CD4-positive, alpha-beta T cell (primary cell): ENCODE measurements at regions not wholly inside any gene's neighbourhood (a gene's known extent, or its start where the extent isn't known, plus 50 kb on each side); places are given as distances from the start of the nearest gene placed in this dataset.
"Not testable (repeated sequence)": the region's sequence is repeated elsewhere in the genome, so short reads cannot be mapped to it uniquely, and the experiment has no call there.

Experiments
- ATAC-seq: fragments of 200-7000 bp; cut with Tn5 transposase; one replicate; pipeline ENCODE4 v1.10.0; 2022; ENCODE audit warnings: mild to moderate bottlenecking; ENCODE audit not compliant: poor library complexity
- CTCF ChIA-PET: fragments of 350-600 bp; sonication (Branson Sonifier 250); formaldehyde crosslinking; loops from one replicate; lab custom pipeline; 2021; ENCODE audit warnings: antibody characterized with exemption, inconsistent platforms; lab: Charles Lee
- POLR2A ChIA-PET: fragments of 350-600 bp; sonication (Branson Sonifier 250); formaldehyde crosslinking; loops from one replicate; lab custom pipeline; 2021; ENCODE audit warnings: antibody characterized with exemption, inconsistent platforms; lab: Charles Lee
- DNase-seq, 14 experiments: peaks; one replicate each; pipeline ENCODE4 v3.0.0-alpha.2; 2013 to 2020; ENCODE audit warnings: mixed read lengths in 2 of 14
- H3K27ac ChIP-seq, 2 donors: one replicate each; pipeline versions ENCODE4 v1.5.1 to v1.7.0; 2013; ENCODE audit warnings: low read length in 2 of 2, low read depth in 1 of 2, mild to moderate bottlenecking in 1 of 2
- H3K27me3 ChIP-seq, 2 experiments: 1 replicate in 1 of 2; 2 replicates in 1 of 2; pipeline versions ENCODE4 v1.6.1 to v1.7.0; 2013; ENCODE audit warnings: low read length in 2 of 2, control low read depth in 1 of 2, mild to moderate bottlenecking in 1 of 2, moderate library complexity in 1 of 2; ENCODE audit not compliant: insufficient read depth in 2 of 2, control insufficient read depth in 1 of 2
- H3K36me3 ChIP-seq: one replicate; pipeline ENCODE4 v1.6.1; 2013; ENCODE audit warnings: low read length, control low read depth; ENCODE audit not compliant: insufficient read depth
- H3K4me1 ChIP-seq: one replicate; pipeline ENCODE4 v1.6.1; 2013; ENCODE audit warnings: low read length, control low read depth; ENCODE audit not compliant: insufficient read depth
- H3K4me3 ChIP-seq: one replicate; pipeline ENCODE4 v1.5.1; 2013; ENCODE audit warnings: mild to moderate bottlenecking, low read length, moderate library complexity
- H3K9me3 ChIP-seq, 2 experiments: 1 replicate in 1 of 2; 2 replicates in 1 of 2; pipeline versions ENCODE4 v1.6.1 to v1.7.0; 2013; ENCODE audit warnings: low read length in 2 of 2, mild to moderate bottlenecking in 2 of 2, control low read depth in 1 of 2, moderate library complexity in 1 of 2; ENCODE audit not compliant: control insufficient read depth in 1 of 2, insufficient read depth in 1 of 2
- H3K27ac Mint-ChIP-seq: one replicate; pipeline ENCODE4 v1.8.0; 2020; ENCODE audit warnings: mixed read lengths
- H3K27me3 Mint-ChIP-seq: one replicate; pipeline ENCODE4 v1.8.0; 2021; ENCODE audit warnings: mixed read lengths
- H3K36me3 Mint-ChIP-seq: one replicate; pipeline ENCODE4 v1.8.0; 2021; ENCODE audit warnings: low read depth, mixed read lengths
- H3K4me1 Mint-ChIP-seq: one replicate; pipeline ENCODE4 v1.8.0; 2021; ENCODE audit warnings: low read depth, mixed read lengths
- H3K4me3 Mint-ChIP-seq: one replicate; pipeline ENCODE4 v1.8.0; 2020; ENCODE audit warnings: mild to moderate bottlenecking, mixed read lengths
- H3K9me3 Mint-ChIP-seq: one replicate; pipeline ENCODE4 v1.8.0; 2020; ENCODE audit warnings: mixed read lengths
- CTCF ChIP-seq: fragments of 200-600 bp; IDR thresholded peaks from one replicate; pipeline ENCODE4 v1.8.0; 2022; ENCODE audit warnings: antibody characterized with exemption, mild to moderate bottlenecking
- intact Hi-C, 2 experiments: fragments of 100-400 bp; cut with DNase I in 1 of 2; cut with micrococcal nuclease in 1 of 2; formaldehyde crosslinking; loops; one replicate each; pipeline versions ENCODE4 v1.15.1 to v1.9.0; 2023 to 2025; cut with DNase I, micrococcal nuclease

- no peak for TF ChIP-seq CTCF
- Mint-ChIP-seq H3K36me3 (no peaks in the 10 kb centered on the region), H3K4me3 (no peak overlapping the region), H3K9me3 (no peaks in the 10 kb centered on the region), H3K27ac (no peak overlapping the region), H3K27me3 (peaks cover 7% of the 10 kb centered on the region), H3K4me1 (no peaks in the 10 kb centered on the region)
- Histone ChIP-seq H3K27me3 (no peaks in the 10 kb centered on the region), H3K4me1 (no peaks in the 10 kb centered on the region), H3K9me3 (no peaks in the 10 kb centered on the region), H3K36me3 (no peaks in the 10 kb centered on the region), H3K27ac (no peak overlapping the region), H3K4me3 (no peak overlapping the region)
- ATAC-seq: no peak
- CTCF ChIA-PET: no interaction called here
- intact Hi-C loops: no loop called here
- POLR2A ChIA-PET: no interaction called here
- DNase-seq: no peak
Measured at GRCh38 chr19:30841934-30842333, 469.8 kb downstream of the ZNF536 start.

DNA sequence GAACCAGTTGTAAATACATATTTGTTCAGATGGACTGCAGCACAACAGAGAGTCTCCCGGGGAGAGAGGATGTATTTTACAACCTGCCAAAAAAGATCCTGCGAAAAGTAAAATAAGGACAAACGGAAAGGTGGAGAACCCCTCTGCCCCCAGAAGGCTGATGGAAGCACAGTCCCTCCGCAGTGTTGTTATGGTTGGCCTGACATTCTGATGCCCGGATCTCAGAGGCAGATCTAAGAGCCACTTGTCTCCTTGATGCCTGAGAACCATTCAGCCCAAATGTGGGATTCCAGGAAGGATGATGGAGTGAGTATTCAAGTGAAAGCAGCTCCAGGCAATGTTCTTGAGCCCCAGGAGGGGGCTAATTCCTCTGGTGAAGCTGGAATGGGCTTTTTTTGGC lies 458.7 kb downstream of the ZNF536 start:
- intact Hi-C loops: no loop called here
- no peak overlapping the region for H3K27ac Mint-ChIP-seq

DNA sequence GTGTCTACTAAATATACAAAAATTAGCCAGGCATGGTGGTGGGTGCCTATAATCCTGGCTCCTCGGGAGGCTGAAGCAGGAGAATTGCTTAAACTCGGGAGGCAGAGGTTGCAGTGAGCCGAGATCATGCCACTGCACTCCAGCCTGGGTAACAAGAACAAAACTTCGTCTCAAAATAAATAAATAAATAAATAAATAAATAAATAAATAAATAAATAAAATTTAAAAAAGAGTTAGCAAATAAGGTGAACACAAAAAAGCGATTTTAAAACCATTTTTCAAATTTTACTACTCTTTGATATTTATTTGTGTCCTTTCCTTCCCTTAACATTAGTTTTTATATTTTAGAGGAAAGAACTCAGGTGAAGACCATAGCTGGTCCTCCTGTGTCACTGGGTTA lies 453.3 kb downstream of the ZNF536 start:
- H3K4me3 Mint-ChIP-seq, H3K27me3 Mint-ChIP-seq, H3K9me3 ChIP-seq, H3K27me3 ChIP-seq, H3K36me3 Mint-ChIP-seq, intact Hi-C loops, POLR2A ChIA-PET, CTCF ChIA-PET, H3K4me1 Mint-ChIP-seq, H3K9me3 Mint-ChIP-seq, DNase-seq, ATAC-seq, H3K27ac Mint-ChIP-seq, H3K36me3 ChIP-seq, H3K4me1 ChIP-seq, H3K27ac ChIP-seq, H3K4me3 ChIP-seq: not testable (repeated sequence)

More for the DNA sequence above, 458.7 kb downstream of the ZNF536 start:
- H3K4me1 ChIP-seq: no peaks in the 10 kb centered on the region
- no peaks in the 10 kb centered on the region for H3K27me3 Mint-ChIP-seq
- no peak overlapping the region for H3K27ac ChIP-seq
- no peaks in the 10 kb centered on the region for H3K36me3 ChIP-seq
- peaks cover 6% of the 10 kb centered on the region for H3K9me3 Mint-ChIP-seq
- CTCF ChIA-PET: no interaction called here
- TF ChIP-seq CTCF: no peak
- DNase-seq (no peak), ATAC-seq (no peak)
- H3K27me3 ChIP-seq: no peaks in the 10 kb centered on the region
- H3K36me3 Mint-ChIP-seq: no peaks in the 10 kb centered on the region
- POLR2A ChIA-PET: no interaction called here
- no peaks in the 10 kb centered on the region for H3K4me1 Mint-ChIP-seq
- no peaks in the 10 kb centered on the region for H3K9me3 ChIP-seq
- no peak overlapping the region for H3K4me3 ChIP-seq
- H3K4me3 Mint-ChIP-seq: no peak overlapping the region

DNA sequence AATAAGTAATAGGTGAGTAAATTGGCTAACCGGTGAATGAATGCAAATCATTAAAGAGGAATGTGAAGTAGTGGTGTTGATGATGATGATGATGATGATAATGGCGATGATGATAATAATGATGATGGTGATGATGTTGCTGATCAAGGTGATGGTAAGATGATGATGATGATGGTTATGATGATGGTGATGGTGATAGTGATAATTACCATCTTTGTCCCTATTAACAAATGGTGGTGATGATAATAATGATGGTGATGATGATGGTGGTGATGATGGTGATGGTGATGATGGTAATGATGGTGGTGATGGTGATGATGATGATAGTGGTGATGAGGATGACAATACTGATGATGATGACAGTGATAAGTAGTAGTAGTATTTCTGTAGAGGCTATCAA lies 452.6 kb downstream of the ZNF536 start:
- Histone ChIP-seq H3K27me3 (no peaks in the 10 kb centered on the region), H3K9me3 (no peaks in the 10 kb centered on the region), H3K36me3 (no peaks in the 10 kb centered on the region), H3K27ac (no peak overlapping the region), H3K4me1 (no peaks in the 10 kb centered on the region), H3K4me3 (no peak overlapping the region)
- no peaks in the 10 kb centered on the region for H3K36me3 Mint-ChIP-seq
- intact Hi-C loops: no loop called here
- no peak overlapping the region for H3K4me3 Mint-ChIP-seq
- peaks cover 7% of the 10 kb centered on the region for H3K9me3 Mint-ChIP-seq
- CTCF ChIA-PET: no interaction called here
- no peak for DNase-seq
- no peak overlapping the region for H3K27ac Mint-ChIP-seq
- H3K27me3 Mint-ChIP-seq: peaks cover 5% of the 10 kb centered on the region
- no peaks in the 10 kb centered on the region for H3K4me1 Mint-ChIP-seq
- POLR2A ChIA-PET: no interaction called here
- no peak for TF ChIP-seq CTCF
- no peak for ATAC-seq
